ENCODE measurements at regions not wholly inside any gene's neighbourhood (a gene's known extent, or its start where the extent isn't known, plus 50 kb on each side); places are given as distances from the start of the nearest gene placed in this dataset.
"Not testable (repeated sequence)": the region's sequence is repeated elsewhere in the genome, so short reads cannot be mapped to it uniquely, and the experiment has no call there.

- no peak overlapping the region for H3K9ac ChIP-seq (ENCODE audit: low read depth in 1 of 2, low read length in 2 of 2)
- H3K4me1 ChIP-seq (ENCODE audit: control insufficient read depth in 1 of 2, insufficient read depth in 2 of 2, low read length in 2 of 2), result no peaks in the 10 kb centered on the region
- no peaks in the 10 kb centered on the region for H3K36me3 ChIP-seq (ENCODE audit: control insufficient read depth in 1 of 2, insufficient read depth in 2 of 2, low read length in 2 of 2)
- H3K27ac ChIP-seq (ENCODE audit: low read depth, low read length), result no peak overlapping the region
- H3K4me3 ChIP-seq (ENCODE audit: low read depth in 1 of 2, low read length in 2 of 2), result no peak overlapping the region
- H3K9me3 ChIP-seq (ENCODE audit: control insufficient read depth in 1 of 2, low read length in 2 of 2), result no peaks in the 10 kb centered on the region
- no peaks in the 10 kb centered on the region for H3K27me3 ChIP-seq (ENCODE audit: control insufficient read depth in 1 of 2, insufficient read depth in 2 of 2, low read length in 2 of 2)
These were observed 788.7 kb upstream of the GOT2 start for GRCh38 chr16:59522826-59523225.

GRCh38 chr16:59518721-59519120 lies 784.6 kb upstream of the GOT2 start:
- not testable (repeated sequence) for H3K9ac ChIP-seq (ENCODE audit: low read depth in 1 of 2, low read length in 2 of 2); H3K27me3 ChIP-seq (ENCODE audit: control insufficient read depth in 1 of 2, insufficient read depth in 2 of 2, low read length in 2 of 2); H3K9me3 ChIP-seq (ENCODE audit: control insufficient read depth in 1 of 2, low read length in 2 of 2); H3K4me1 ChIP-seq (ENCODE audit: control insufficient read depth in 1 of 2, insufficient read depth in 2 of 2, low read length in 2 of 2); H3K36me3 ChIP-seq (ENCODE audit: control insufficient read depth in 1 of 2, insufficient read depth in 2 of 2, low read length in 2 of 2); H3K27ac ChIP-seq (ENCODE audit: low read depth, low read length); H3K4me3 ChIP-seq (ENCODE audit: low read depth in 1 of 2, low read length in 2 of 2)

DNA sequence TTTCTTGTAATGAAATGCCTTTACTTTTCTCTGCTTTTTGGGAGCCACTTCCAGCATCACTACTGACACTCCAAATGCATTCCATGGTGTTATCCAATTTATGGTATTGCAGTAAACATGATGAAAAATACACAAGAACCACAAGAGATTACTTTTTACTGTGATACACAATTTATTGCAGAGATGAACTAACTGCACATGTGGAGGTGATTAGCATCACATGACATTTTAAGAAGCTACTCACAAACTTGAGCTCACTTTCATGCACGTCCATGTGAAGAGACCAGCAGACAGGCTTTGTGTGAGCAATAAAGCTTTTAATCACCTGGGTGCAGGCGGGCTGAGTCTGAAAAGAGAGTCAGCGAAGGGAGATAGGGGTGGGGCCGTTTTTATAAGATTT lies 780.5 kb upstream of the GOT2 start:
- Histone ChIP-seq H3K9ac (ENCODE audit: low read depth in 1 of 2, low read length in 2 of 2) (no peak overlapping the region), H3K27ac (ENCODE audit: low read depth, low read length) (no peak overlapping the region), H3K4me1 (ENCODE audit: control insufficient read depth in 1 of 2, insufficient read depth in 2 of 2, low read length in 2 of 2) (no peaks in the 10 kb centered on the region), H3K36me3 (ENCODE audit: control insufficient read depth in 1 of 2, insufficient read depth in 2 of 2, low read length in 2 of 2) (no peaks in the 10 kb centered on the region), H3K4me3 (ENCODE audit: low read depth in 1 of 2, low read length in 2 of 2) (no peak overlapping the region), H3K9me3 (ENCODE audit: control insufficient read depth in 1 of 2, low read length in 2 of 2) (peaks cover 8 to 15% of the 10 kb centered on the region in 2 donors), H3K27me3 (ENCODE audit: control insufficient read depth in 1 of 2, insufficient read depth in 2 of 2, low read length in 2 of 2) (no peaks in the 10 kb centered on the region)

- no peaks in the 10 kb centered on the region for H3K27me3 ChIP-seq (ENCODE audit: control insufficient read depth in 1 of 2, insufficient read depth in 2 of 2, low read length in 2 of 2)
These were observed 775.9 kb upstream of the GOT2 start for GRCh38 chr16:59510008-59510424.

GRCh38 chr16:59500601-59501000 lies 766.5 kb upstream of the GOT2 start:
- Histone ChIP-seq H3K4me1 (ENCODE audit: control insufficient read depth in 1 of 2, insufficient read depth in 2 of 2, low read length in 2 of 2) (no peaks in the 10 kb centered on the region), H3K27me3 (ENCODE audit: control insufficient read depth in 1 of 2, insufficient read depth in 2 of 2, low read length in 2 of 2) (no peaks in the 10 kb centered on the region), H3K36me3 (ENCODE audit: control insufficient read depth in 1 of 2, insufficient read depth in 2 of 2, low read length in 2 of 2) (no peaks in the 10 kb centered on the region), H3K27ac (ENCODE audit: low read depth, low read length) (no peak overlapping the region), H3K4me3 (ENCODE audit: low read depth in 1 of 2, low read length in 2 of 2) (no peak overlapping the region), H3K9me3 (ENCODE audit: control insufficient read depth in 1 of 2, low read length in 2 of 2) (peaks cover 14 to 24% of the 10 kb centered on the region in 2 donors), H3K9ac (ENCODE audit: low read depth in 1 of 2, low read length in 2 of 2) (no peak overlapping the region)

More at GRCh38 chr16:59510008-59510424, 775.9 kb upstream of the GOT2 start:
- Histone ChIP-seq H3K36me3 (ENCODE audit: control insufficient read depth in 1 of 2, insufficient read depth in 2 of 2, low read length in 2 of 2) (no peaks in the 10 kb centered on the region), H3K27ac (ENCODE audit: low read depth, low read length) (no peak overlapping the region), H3K4me3 (ENCODE audit: low read depth in 1 of 2, low read length in 2 of 2) (no peak overlapping the region), H3K9me3 (ENCODE audit: control insufficient read depth in 1 of 2, low read length in 2 of 2) (peaks cover 12 to 23% of the 10 kb centered on the region in 2 donors), H3K4me1 (ENCODE audit: control insufficient read depth in 1 of 2, insufficient read depth in 2 of 2, low read length in 2 of 2) (no peaks in the 10 kb centered on the region), H3K9ac (ENCODE audit: low read depth in 1 of 2, low read length in 2 of 2) (no peak overlapping the region)

- Histone ChIP-seq H3K9me3 (ENCODE audit: control insufficient read depth in 1 of 2, low read length in 2 of 2) (peaks cover 8 to 11% of the 10 kb centered on the region in 2 donors), H3K36me3 (ENCODE audit: control insufficient read depth in 1 of 2, insufficient read depth in 2 of 2, low read length in 2 of 2) (no peaks in the 10 kb centered on the region), H3K9ac (ENCODE audit: low read depth in 1 of 2, low read length in 2 of 2) (no peak overlapping the region), H3K27ac (ENCODE audit: low read depth, low read length) (no peak overlapping the region), H3K27me3 (ENCODE audit: control insufficient read depth in 1 of 2, insufficient read depth in 2 of 2, low read length in 2 of 2) (no peaks in the 10 kb centered on the region), H3K4me1 (ENCODE audit: control insufficient read depth in 1 of 2, insufficient read depth in 2 of 2, low read length in 2 of 2) (no peaks in the 10 kb centered on the region), H3K4me3 (ENCODE audit: low read depth in 1 of 2, low read length in 2 of 2) (no peak overlapping the region)
These were observed 753.0 kb upstream of the GOT2 start for GRCh38 chr16:59487067-59487466.

DNA sequence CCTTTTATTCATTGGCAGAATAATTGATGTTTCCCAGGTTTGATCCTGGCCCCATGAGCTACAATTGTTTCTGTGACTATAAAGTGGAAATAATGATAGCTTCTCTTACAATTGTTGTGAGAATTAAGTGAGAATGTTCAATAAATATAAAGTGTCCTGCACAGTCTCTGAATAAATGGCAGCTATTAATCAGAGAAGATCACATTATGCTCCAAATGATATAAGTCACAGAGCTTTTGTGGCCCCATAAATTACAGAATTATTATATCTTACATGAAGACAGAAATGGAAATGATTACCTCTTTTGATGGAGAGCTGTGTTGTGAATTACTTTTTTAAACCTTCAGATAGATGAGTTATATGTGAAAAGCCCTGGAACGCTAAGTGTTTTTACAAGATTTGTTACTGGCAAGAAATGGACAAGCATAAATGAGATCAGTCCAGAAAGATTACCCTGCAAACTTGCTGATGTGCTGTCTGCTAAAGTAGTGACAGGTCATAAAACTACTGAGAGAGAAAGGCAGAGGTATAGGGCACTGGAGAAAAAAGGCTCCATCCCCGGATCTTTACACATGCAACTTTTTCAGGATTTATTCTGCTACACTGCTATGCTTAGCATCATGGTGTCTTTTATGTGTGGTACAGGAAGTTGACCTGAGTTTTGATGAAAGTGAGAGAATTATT lies 750.9 kb upstream of the GOT2 start:
- no peaks in the 10 kb centered on the region for H3K4me1 ChIP-seq (ENCODE audit: control insufficient read depth in 1 of 2, insufficient read depth in 2 of 2, low read length in 2 of 2)
- H3K9ac ChIP-seq (ENCODE audit: low read depth in 1 of 2, low read length in 2 of 2), result no peak overlapping the region
- H3K27ac ChIP-seq (ENCODE audit: low read depth, low read length), result no peak overlapping the region
- H3K27me3 ChIP-seq (ENCODE audit: control insufficient read depth in 1 of 2, insufficient read depth in 2 of 2, low read length in 2 of 2), result no peaks in the 10 kb centered on the region
- H3K9me3 ChIP-seq (ENCODE audit: control insufficient read depth in 1 of 2, low read length in 2 of 2), result peaks cover 8 to 11% of the 10 kb centered on the region in 2 donors
- H3K36me3 ChIP-seq (ENCODE audit: control insufficient read depth in 1 of 2, insufficient read depth in 2 of 2, low read length in 2 of 2), result no peaks in the 10 kb centered on the region
- H3K4me3 ChIP-seq (ENCODE audit: low read depth in 1 of 2, low read length in 2 of 2), result no peak overlapping the region

- Histone ChIP-seq H3K9me3 (ENCODE audit: control insufficient read depth in 1 of 2, low read length in 2 of 2) (peaks cover 5 to 6% of the 10 kb centered on the region in 2 donors), H3K9ac (ENCODE audit: low read depth in 1 of 2, low read length in 2 of 2) (no peak overlapping the region), H3K36me3 (ENCODE audit: control insufficient read depth in 1 of 2, insufficient read depth in 2 of 2, low read length in 2 of 2) (no peaks in the 10 kb centered on the region), H3K27me3 (ENCODE audit: control insufficient read depth in 1 of 2, insufficient read depth in 2 of 2, low read length in 2 of 2) (no peaks in the 10 kb centered on the region), H3K4me3 (ENCODE audit: low read depth in 1 of 2, low read length in 2 of 2) (no peak overlapping the region), H3K27ac (ENCODE audit: low read depth, low read length) (no peak overlapping the region), H3K4me1 (ENCODE audit: control insufficient read depth in 1 of 2, insufficient read depth in 2 of 2, low read length in 2 of 2) (no peaks in the 10 kb centered on the region)
These were observed 744.7 kb upstream of the GOT2 start for GRCh38 chr16:59478838-59479237.

DNA sequence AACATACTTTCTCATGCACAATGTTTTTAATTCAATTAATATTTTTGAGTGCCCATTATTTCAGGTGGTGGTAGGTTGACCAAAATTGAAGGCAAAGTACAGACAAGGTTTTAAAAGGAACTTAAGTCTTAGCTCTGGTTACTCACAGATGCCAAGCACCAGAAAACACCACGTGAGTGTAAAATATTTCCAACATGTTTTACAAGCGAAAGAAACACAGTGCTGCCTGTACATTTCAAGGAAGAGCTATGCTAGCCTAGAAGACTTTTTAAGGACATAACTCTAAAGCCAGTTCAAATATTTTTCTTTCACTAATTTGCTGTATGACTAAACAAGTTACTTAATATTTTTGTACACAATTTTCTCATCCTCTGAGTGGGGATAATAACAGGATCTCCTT lies 736.4 kb upstream of the GOT2 start:
- Histone ChIP-seq H3K36me3 (ENCODE audit: control insufficient read depth in 1 of 2, insufficient read depth in 2 of 2, low read length in 2 of 2) (no peaks in the 10 kb centered on the region), H3K4me1 (ENCODE audit: control insufficient read depth in 1 of 2, insufficient read depth in 2 of 2, low read length in 2 of 2) (no peaks in the 10 kb centered on the region), H3K4me3 (ENCODE audit: low read depth in 1 of 2, low read length in 2 of 2) (no peak overlapping the region), H3K27ac (ENCODE audit: low read depth, low read length) (no peak overlapping the region), H3K9ac (ENCODE audit: low read depth in 1 of 2, low read length in 2 of 2) (no peak overlapping the region), H3K9me3 (ENCODE audit: control insufficient read depth in 1 of 2, low read length in 2 of 2) (peaks cover 2 to 6% of the 10 kb centered on the region in 2 donors), H3K27me3 (ENCODE audit: control insufficient read depth in 1 of 2, insufficient read depth in 2 of 2, low read length in 2 of 2) (no peaks in the 10 kb centered on the region)

DNA sequence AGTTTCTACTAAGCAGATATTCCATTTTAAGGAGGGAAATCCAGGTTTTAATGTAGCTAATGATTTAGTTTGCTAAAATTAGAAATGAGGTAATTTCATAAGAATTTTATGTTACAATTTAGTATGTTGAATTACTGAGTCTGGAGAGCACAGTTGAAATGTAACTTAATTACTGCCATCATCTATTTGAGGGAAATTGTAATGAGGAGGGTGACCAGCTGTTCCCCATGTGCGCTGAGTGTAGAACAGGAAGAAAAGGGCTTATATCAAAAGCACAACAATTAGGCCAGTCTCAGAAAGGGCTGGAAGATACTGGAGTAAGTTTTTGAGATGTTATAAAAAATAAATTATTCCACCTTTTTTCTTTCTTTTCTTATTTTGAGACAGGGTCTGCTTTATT lies 735.1 kb upstream of the GOT2 start:
- Histone ChIP-seq H3K27ac (ENCODE audit: low read depth, low read length) (no peak overlapping the region), H3K9me3 (ENCODE audit: control insufficient read depth in 1 of 2, low read length in 2 of 2) (peaks cover 2 to 6% of the 10 kb centered on the region in 2 donors), H3K4me1 (ENCODE audit: control insufficient read depth in 1 of 2, insufficient read depth in 2 of 2, low read length in 2 of 2) (no peaks in the 10 kb centered on the region), H3K27me3 (ENCODE audit: control insufficient read depth in 1 of 2, insufficient read depth in 2 of 2, low read length in 2 of 2) (no peaks in the 10 kb centered on the region), H3K9ac (ENCODE audit: low read depth in 1 of 2, low read length in 2 of 2) (no peak overlapping the region), H3K4me3 (ENCODE audit: low read depth in 1 of 2, low read length in 2 of 2) (no peak overlapping the region), H3K36me3 (ENCODE audit: control insufficient read depth in 1 of 2, insufficient read depth in 2 of 2, low read length in 2 of 2) (no peaks in the 10 kb centered on the region)

Measured in duodenal mucosa (tissue), 2 donors.